Dendritic cell treated with granulocyte-macrophage colony-stimulating factor and Interleukin-4, amounts not matched to agents 40 ng/mL and 50 ng/mL, for 4 days (primary cell): ENCODE measurements at regions not wholly inside any gene's neighbourhood (a gene's known extent, or its start where the extent isn't known, plus 50 kb on each side); places are given as distances from the start of the nearest gene placed in this dataset.
"Not testable (repeated sequence)": the region's sequence is repeated elsewhere in the genome, so short reads cannot be mapped to it uniquely, and the experiment has no call there.

Source experiments
- H3K27ac Mint-ChIP-seq: one replicate; pipeline ENCODE4 v1.8.0; 2022; ENCODE audit warnings: mild to moderate bottlenecking, mixed read lengths
- H3K27me3 Mint-ChIP-seq: one replicate; pipeline ENCODE4 v1.8.0; 2022; ENCODE audit warnings: mild to moderate bottlenecking, mixed read lengths
- H3K36me3 Mint-ChIP-seq: one replicate; pipeline ENCODE4 v1.8.0; 2022; ENCODE audit warnings: low read depth, mixed read lengths
- H3K4me1 Mint-ChIP-seq: one replicate; pipeline ENCODE4 v1.8.0; 2022; ENCODE audit warnings: low read depth, mixed read lengths
- H3K4me3 Mint-ChIP-seq: one replicate; pipeline ENCODE4 v1.8.0; 2022; ENCODE audit warnings: mild to moderate bottlenecking, moderate library complexity, mixed read lengths
- H3K9me3 Mint-ChIP-seq: one replicate; pipeline ENCODE4 v1.8.0; 2022; ENCODE audit warnings: mixed read lengths
- intact Hi-C: fragments of 100-400 bp; cut with micrococcal nuclease; formaldehyde crosslinking; loops from one replicate; pipeline ENCODE4 v1.15.0; 2022

GRCh38 chr6:19994909-19995308 is 157.7 kb downstream of the ID4 start:
- no peak overlapping the region for H3K4me3 Mint-ChIP-seq
- intact Hi-C loops, result no loop called here
- no peaks in the 10 kb centered on the region for H3K4me1 Mint-ChIP-seq
- H3K27me3 Mint-ChIP-seq, result no peaks in the 10 kb centered on the region
- peaks cover 6% of the 10 kb centered on the region for H3K9me3 Mint-ChIP-seq
- H3K27ac Mint-ChIP-seq, result no peak overlapping the region
- H3K36me3 Mint-ChIP-seq, result no peaks in the 10 kb centered on the region

GRCh38 chr6:19995575-19996257 is 158.5 kb downstream of the ID4 start:
- intact Hi-C loops, result no loop called here
- H3K4me1 Mint-ChIP-seq, result no peaks in the 10 kb centered on the region
- no peak overlapping the region for H3K4me3 Mint-ChIP-seq
- H3K9me3 Mint-ChIP-seq, result peaks cover 11% of the 10 kb centered on the region
- H3K36me3 Mint-ChIP-seq, result no peaks in the 10 kb centered on the region
- no peak overlapping the region for H3K27ac Mint-ChIP-seq
- H3K27me3 Mint-ChIP-seq, result no peaks in the 10 kb centered on the region

GRCh38 chr6:19997104-19997503 is 159.9 kb downstream of the ID4 start:
- intact Hi-C loops, result no loop called here
- Mint-ChIP-seq H3K27me3 (no peaks in the 10 kb centered on the region), H3K36me3 (no peaks in the 10 kb centered on the region), H3K9me3 (peaks cover 11% of the 10 kb centered on the region), H3K27ac (no peak overlapping the region), H3K4me3 (no peak overlapping the region), H3K4me1 (no peaks in the 10 kb centered on the region)

- Mint-ChIP-seq H3K4me1 (no peaks in the 10 kb centered on the region), H3K27me3 (no peaks in the 10 kb centered on the region), H3K36me3 (no peaks in the 10 kb centered on the region), H3K9me3 (peaks cover 11% of the 10 kb centered on the region), H3K27ac (no peak overlapping the region), H3K4me3 (no peak overlapping the region)
- intact Hi-C loops, result no loop called here
These were observed 161.4 kb downstream of the ID4 start for GRCh38 chr6:19998541-19998940.

GRCh38 chr6:19999319-20000191 is 162.4 kb downstream of the ID4 start:
- intact Hi-C loops, result no loop called here
- no peak overlapping the region for H3K27ac Mint-ChIP-seq
- no peaks in the 10 kb centered on the region for H3K36me3 Mint-ChIP-seq
- H3K4me1 Mint-ChIP-seq, result no peaks in the 10 kb centered on the region
- H3K27me3 Mint-ChIP-seq, result no peaks in the 10 kb centered on the region
- H3K4me3 Mint-ChIP-seq, result no peak overlapping the region
- peaks cover 11% of the 10 kb centered on the region for H3K9me3 Mint-ChIP-seq

- H3K9me3 Mint-ChIP-seq, result peaks cover 11% of the 10 kb centered on the region
- no peaks in the 10 kb centered on the region for H3K27me3 Mint-ChIP-seq
- H3K36me3 Mint-ChIP-seq, result no peaks in the 10 kb centered on the region
- H3K4me1 Mint-ChIP-seq, result no peaks in the 10 kb centered on the region
- H3K4me3 Mint-ChIP-seq, result no peak overlapping the region
- intact Hi-C loops, result no loop called here
- H3K27ac Mint-ChIP-seq, result no peak overlapping the region
These were observed 164.1 kb downstream of the ID4 start for GRCh38 chr6:20001286-20001685.

GRCh38 chr6:20006037-20006436 is 168.9 kb downstream of the ID4 start:
- Mint-ChIP-seq H3K27ac (no peak overlapping the region), H3K4me1 (no peaks in the 10 kb centered on the region), H3K36me3 (no peaks in the 10 kb centered on the region), H3K27me3 (no peaks in the 10 kb centered on the region), H3K9me3 (no peaks in the 10 kb centered on the region), H3K4me3 (no peak overlapping the region)
- intact Hi-C loops, result no loop called here

GRCh38 chr6:20008131-20008530 is 171.0 kb downstream of the ID4 start:
- Mint-ChIP-seq H3K27me3 (no peaks in the 10 kb centered on the region), H3K36me3 (no peaks in the 10 kb centered on the region), H3K4me3 (no peak overlapping the region), H3K4me1 (no peaks in the 10 kb centered on the region), H3K9me3 (no peaks in the 10 kb centered on the region), H3K27ac (no peak overlapping the region)
- intact Hi-C loops, result no loop called here

- Mint-ChIP-seq H3K9me3 (no peaks in the 10 kb centered on the region), H3K36me3 (no peaks in the 10 kb centered on the region), H3K4me3 (no peak overlapping the region), H3K27ac (no peak overlapping the region), H3K4me1 (no peaks in the 10 kb centered on the region), H3K27me3 (peaks cover 3% of the 10 kb centered on the region)
- intact Hi-C loops, result no loop called here
These were observed 176.1 kb downstream of the ID4 start for GRCh38 chr6:20013066-20013861.

- no peak overlapping the region for H3K27ac Mint-ChIP-seq
- H3K4me3 Mint-ChIP-seq, result no peak overlapping the region
- H3K36me3 Mint-ChIP-seq, result no peaks in the 10 kb centered on the region
- H3K9me3 Mint-ChIP-seq, result no peaks in the 10 kb centered on the region
- no peaks in the 10 kb centered on the region for H3K4me1 Mint-ChIP-seq
- H3K27me3 Mint-ChIP-seq, result peaks cover 3% of the 10 kb centered on the region
- intact Hi-C loops, result no loop called here
These were observed 177.3 kb downstream of the ID4 start for GRCh38 chr6:20014508-20014907.

- no peaks in the 10 kb centered on the region for H3K9me3 Mint-ChIP-seq
- H3K27me3 Mint-ChIP-seq, result peaks cover 18% of the 10 kb centered on the region
- no peaks in the 10 kb centered on the region for H3K36me3 Mint-ChIP-seq
- intact Hi-C loops, result no loop called here
- no peak overlapping the region for H3K4me3 Mint-ChIP-seq
- peaks cover 10% of the 10 kb centered on the region for H3K4me1 Mint-ChIP-seq
- H3K27ac Mint-ChIP-seq, result no peak overlapping the region
These were observed 183.4 kb downstream of the ID4 start for GRCh38 chr6:20020526-20020925.

GRCh38 chr6:20021795-20022194 is 184.6 kb downstream of the ID4 start:
- H3K4me3 Mint-ChIP-seq, result no peak overlapping the region
- H3K36me3 Mint-ChIP-seq, result no peaks in the 10 kb centered on the region
- peaks cover 10% of the 10 kb centered on the region for H3K4me1 Mint-ChIP-seq
- no peaks in the 10 kb centered on the region for H3K9me3 Mint-ChIP-seq
- peaks cover 22% of the 10 kb centered on the region for H3K27me3 Mint-ChIP-seq
- intact Hi-C loops, result no loop called here
- no peak overlapping the region for H3K27ac Mint-ChIP-seq

GRCh38 chr6:20023549-20024315 is 186.6 kb downstream of the ID4 start:
- Mint-ChIP-seq H3K27me3 (peaks cover 22% of the 10 kb centered on the region), H3K4me1 (peaks cover 10% of the 10 kb centered on the region)
- H3K27ac Mint-ChIP-seq, intact Hi-C loops, H3K36me3 Mint-ChIP-seq, H3K9me3 Mint-ChIP-seq, H3K4me3 Mint-ChIP-seq: not testable (repeated sequence)
